ENCODE measurements at regions not wholly inside any gene's neighbourhood (a gene's known extent, or its start where the extent isn't known, plus 50 kb on each side); places are given as distances from the start of the nearest gene placed in this dataset.

DNA sequence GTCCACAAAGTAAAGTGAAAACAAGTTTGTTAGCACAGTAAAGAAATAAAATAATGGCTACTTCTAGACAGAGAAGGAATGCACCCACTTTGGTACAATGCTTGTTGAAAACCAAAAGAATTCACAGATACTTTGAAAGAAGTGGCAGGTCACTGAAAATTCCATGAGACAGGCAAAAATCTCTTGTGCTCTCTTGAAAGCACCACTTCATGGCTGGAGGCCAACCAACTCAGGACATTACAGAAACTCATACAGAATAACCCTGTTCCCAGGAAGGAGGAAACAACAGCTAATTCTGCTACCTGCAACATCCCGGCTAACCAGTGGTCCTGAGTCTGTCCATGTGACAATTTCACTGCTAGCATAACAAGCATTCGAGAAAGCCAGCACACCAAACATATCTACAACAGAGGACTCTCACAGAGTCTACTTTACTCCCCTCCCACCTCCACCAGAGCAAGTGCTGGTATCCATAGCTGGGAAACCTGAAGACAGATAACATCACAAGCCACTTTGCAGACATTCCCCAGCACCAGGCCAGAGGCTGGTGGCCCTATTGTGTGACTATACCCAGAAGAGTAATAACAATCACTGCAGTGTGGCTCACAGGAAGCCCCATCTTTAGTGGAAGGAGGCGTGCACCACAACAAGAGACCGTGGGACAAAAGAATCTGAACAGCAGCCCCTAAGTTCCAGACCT lies 255.3 kb upstream of the SLITRK3 start:
- intact Hi-C loops (cut with DNase I), result no loop called here
- no peaks in the 10 kb centered on the region for H3K4me1 ChIP-seq (replicated peaks)
- H3K36me3 ChIP-seq, result no peaks in the 10 kb centered on the region
- TF ChIP-seq POLR2AphosphoS5 (IDR thresholded peaks at IDR 0.05) (no peak), CTCF (IDR thresholded peaks at IDR 0.05) (no peak), POLR2A (IDR thresholded peaks at IDR 0.05) (no peak)
- H3K9me3 ChIP-seq, result no peaks in the 10 kb centered on the region
- H3K27ac ChIP-seq, result no peak overlapping the region
- H3K4me3 ChIP-seq, result no peak overlapping the region
- WGBS, result 66% methylated on average over 4 of the region's 4 CpGs
- H3K27me3 ChIP-seq (replicated peaks; ENCODE audit: insufficient read depth), result no peaks in the 10 kb centered on the region
- no peak for DNase-seq (ENCODE audit: low spot score)

DNA sequence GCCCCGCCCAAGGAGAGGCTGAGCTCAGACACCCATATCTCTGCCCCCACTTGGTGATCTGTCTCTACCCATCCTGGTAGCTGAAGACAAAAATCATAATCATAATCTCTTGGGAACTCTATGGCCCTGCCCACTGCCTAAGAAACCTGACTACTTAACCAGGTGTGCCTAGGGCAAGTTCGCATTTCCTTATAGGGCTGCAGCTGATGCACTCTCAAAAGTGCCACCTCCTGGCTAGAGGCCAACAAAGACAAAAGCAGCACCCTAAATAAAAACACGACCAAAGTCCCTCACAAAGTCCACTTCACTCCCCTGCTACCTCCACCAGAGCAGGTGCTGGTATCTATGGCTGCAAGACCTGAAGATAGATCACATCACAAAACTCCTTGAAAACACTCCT lies 250.4 kb upstream of the SLITRK3 start:
- Histone ChIP-seq H3K36me3 (no peaks in the 10 kb centered on the region), H3K27me3 (replicated peaks; ENCODE audit: insufficient read depth) (no peaks in the 10 kb centered on the region), H3K4me1 (replicated peaks) (no peaks in the 10 kb centered on the region), H3K4me3 (no peak overlapping the region), H3K27ac (no peak overlapping the region), H3K9me3 (no peaks in the 10 kb centered on the region)
- intact Hi-C loops (cut with DNase I), result no loop called here
- DNase-seq (ENCODE audit: low spot score), result no peak
- TF ChIP-seq POLR2AphosphoS5 (IDR thresholded peaks at IDR 0.05) (no peak), CTCF (IDR thresholded peaks at IDR 0.05) (no peak), POLR2A (IDR thresholded peaks at IDR 0.05) (no peak)
- WGBS, result 80% methylated on average over 3 of the region's 3 CpGs

- no peaks in the 10 kb centered on the region for H3K4me1 ChIP-seq (replicated peaks)
- H3K27ac ChIP-seq, result no peak overlapping the region
- intact Hi-C loops (cut with DNase I), result no loop called here
- no peaks in the 10 kb centered on the region for H3K9me3 ChIP-seq
- WGBS, result 92% methylated on average over 4 of the region's 4 CpGs
- H3K36me3 ChIP-seq, result no peaks in the 10 kb centered on the region
- no peak for DNase-seq (ENCODE audit: low spot score)
- H3K4me3 ChIP-seq, result no peak overlapping the region
- TF ChIP-seq POLR2A (IDR thresholded peaks at IDR 0.05), result no peak
- H3K27me3 ChIP-seq (replicated peaks; ENCODE audit: insufficient read depth), result no peaks in the 10 kb centered on the region
Observed at GRCh38 chr3:165444745-165445144, 248.6 kb upstream of the SLITRK3 start.

GRCh38 chr3:165443664-165444063 lies 247.5 kb upstream of the SLITRK3 start:
- Histone ChIP-seq H3K36me3 (no peaks in the 10 kb centered on the region), H3K27me3 (replicated peaks; ENCODE audit: insufficient read depth) (no peaks in the 10 kb centered on the region), H3K9me3 (no peaks in the 10 kb centered on the region), H3K4me3 (no peak overlapping the region), H3K4me1 (replicated peaks) (no peaks in the 10 kb centered on the region), H3K27ac (no peak overlapping the region)
- 98% methylated on average over 1 of the region's 1 CpG for WGBS
- intact Hi-C loops (cut with DNase I), result no loop called here
- DNase-seq (ENCODE audit: low spot score), result no peak
- TF ChIP-seq CTCF (IDR thresholded peaks at IDR 0.05), result no peak
- TF ChIP-seq POLR2AphosphoS5 (IDR thresholded peaks at IDR 0.05), result no peak
- TF ChIP-seq POLR2A (IDR thresholded peaks at IDR 0.05), result no peak

GRCh38 chr3:165442061-165442460 lies 245.9 kb upstream of the SLITRK3 start:
- H3K27me3 ChIP-seq (replicated peaks; ENCODE audit: insufficient read depth), result no peaks in the 10 kb centered on the region
- intact Hi-C loops (cut with DNase I), result no loop called here
- no peak overlapping the region for H3K4me3 ChIP-seq

More at GRCh38 chr3:165442061-165442460, 245.9 kb upstream of the SLITRK3 start:
- Histone ChIP-seq H3K36me3 (no peaks in the 10 kb centered on the region), H3K4me1 (replicated peaks) (no peaks in the 10 kb centered on the region), H3K9me3 (no peaks in the 10 kb centered on the region), H3K27ac (no peak overlapping the region)
- TF ChIP-seq CTCF (IDR thresholded peaks at IDR 0.05) (no peak), POLR2A (IDR thresholded peaks at IDR 0.05) (no peak), POLR2AphosphoS5 (IDR thresholded peaks at IDR 0.05) (no peak)
- DNase-seq (ENCODE audit: low spot score), result no peak

Data from prostate gland (tissue), 2 donors.